Peyer's patch (tissue), 4 donors: ENCODE measurements at regions not wholly inside any gene's neighbourhood (a gene's known extent, or its start where the extent isn't known, plus 50 kb on each side); places are given as distances from the start of the nearest gene placed in this dataset.

Source experiments
- CTCF ChIP-seq, 6 experiments: fragments of 450-650 bp in 4 of 6; fragments of 200-600 bp in 2 of 6; sonication (generic) in 1 of 6; IDR thresholded peaks; one replicate each; pipeline ENCODE4 v1.5.1; 2017 to 2019; ENCODE audit warnings: antibody characterized with exemption in 6 of 6, mild to moderate bottlenecking in 3 of 6, moderate library complexity in 1 of 6
- POLR2A ChIP-seq, 2 donors: fragments of 450-650 bp; IDR thresholded peaks; one replicate each; pipeline ENCODE4 v1.5.1; 2017; ENCODE audit warnings: antibody characterized with exemption in 2 of 2, mild to moderate bottlenecking in 2 of 2, moderate library complexity in 2 of 2

- TF ChIP-seq CTCF (IDR thresholded peaks at IDR 0.05) (no peak), POLR2A (IDR thresholded peaks at IDR 0.05) (no peak)
Measured at GRCh38 chr2:18701546-18701945, 112.2 kb upstream of the NT5C1B start.
